C1 segment of cervical spinal cord (tissue), 14 donors: ENCODE measurements at regions not wholly inside any gene's neighbourhood (a gene's known extent, or its start where the extent isn't known, plus 50 kb on each side); places are given as distances from the start of the nearest gene placed in this dataset.
"Not testable (repeated sequence)": the region's sequence is repeated elsewhere in the genome, so short reads cannot be mapped to it uniquely, and the experiment has no call there.

Experiments used
- DNase-seq, 14 donors: peaks; one replicate each; lab custom pipeline; 2025; lab: John Stamatoyannopoulos, UW

DNA sequence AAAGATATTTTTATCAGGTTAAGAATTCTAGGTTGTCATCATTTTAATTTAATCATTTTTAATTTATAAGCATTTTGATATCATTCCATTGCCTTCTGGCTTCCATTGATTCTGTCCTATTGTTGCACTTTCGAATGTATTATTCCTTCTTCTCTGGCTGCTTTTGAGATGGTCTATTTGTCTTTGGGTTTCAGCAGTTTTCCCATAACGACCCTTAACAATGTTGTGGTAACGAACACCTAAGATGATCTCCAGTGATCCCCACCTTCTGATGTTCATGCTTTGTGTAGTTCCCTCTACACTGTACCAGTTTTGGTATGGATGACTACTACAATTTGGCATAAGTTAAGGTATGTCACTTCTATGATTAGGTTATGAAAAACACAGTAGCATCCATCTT, 59.9 kb downstream of the MINAR1 start:
- DNase-seq = no peak

- DNase-seq = no peak
Measured at GRCh38 chr15:79494384-79494909, 62.3 kb downstream of the MINAR1 start.

- no peak for DNase-seq
Measured at GRCh38 chr15:79494963-79495755, 63.0 kb downstream of the MINAR1 start.

GRCh38 chr15:79495775-79496174, 63.6 kb downstream of the MINAR1 start:
- no peak for DNase-seq

GRCh38 chr15:79496838-79497237, 64.7 kb downstream of the MINAR1 start:
- no peak for DNase-seq

- no peak for DNase-seq
Measured at GRCh38 chr15:79501086-79501485, 69.0 kb downstream of the MINAR1 start.

DNA sequence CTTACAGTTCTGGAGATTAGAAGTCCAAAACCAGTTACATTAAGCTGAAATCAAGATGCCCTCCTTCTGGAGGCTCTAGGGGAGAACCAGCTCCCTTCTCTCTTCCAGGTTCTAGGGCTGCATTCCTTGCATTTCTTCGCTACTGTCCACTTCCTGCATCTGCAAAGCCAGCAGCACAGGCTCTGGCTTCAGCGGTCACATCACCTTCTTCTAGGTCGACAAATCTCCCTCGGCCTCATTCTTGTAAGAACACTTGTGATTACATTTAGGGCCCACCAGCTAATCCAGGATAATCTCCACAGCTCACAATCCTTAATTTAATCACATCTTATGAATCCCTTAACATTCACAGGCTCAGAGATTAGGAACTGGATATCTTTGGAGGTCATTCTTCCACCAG, 73.8 kb downstream of the MINAR1 start:
- DNase-seq = no peak

DNA sequence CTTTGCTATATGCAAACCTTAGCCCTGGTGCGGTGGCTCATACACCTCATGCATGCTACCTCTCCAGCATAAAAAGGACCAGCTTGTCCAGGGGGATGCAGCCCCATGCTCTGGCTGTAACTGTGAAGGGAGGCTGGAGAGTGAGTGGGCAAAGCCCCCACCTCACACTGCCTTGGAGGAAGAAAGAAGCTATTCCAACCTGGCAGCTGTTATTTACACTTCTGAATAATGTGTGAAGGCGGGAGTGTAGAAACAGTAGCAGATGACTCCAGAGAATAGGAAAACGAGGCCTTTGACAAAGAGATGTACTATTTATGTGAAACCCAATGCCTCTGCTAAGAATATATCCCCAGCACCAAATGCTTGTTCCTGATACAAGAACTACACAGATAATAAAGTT, 80.7 kb downstream of the MINAR1 start:
- not testable (repeated sequence) for DNase-seq

DNA sequence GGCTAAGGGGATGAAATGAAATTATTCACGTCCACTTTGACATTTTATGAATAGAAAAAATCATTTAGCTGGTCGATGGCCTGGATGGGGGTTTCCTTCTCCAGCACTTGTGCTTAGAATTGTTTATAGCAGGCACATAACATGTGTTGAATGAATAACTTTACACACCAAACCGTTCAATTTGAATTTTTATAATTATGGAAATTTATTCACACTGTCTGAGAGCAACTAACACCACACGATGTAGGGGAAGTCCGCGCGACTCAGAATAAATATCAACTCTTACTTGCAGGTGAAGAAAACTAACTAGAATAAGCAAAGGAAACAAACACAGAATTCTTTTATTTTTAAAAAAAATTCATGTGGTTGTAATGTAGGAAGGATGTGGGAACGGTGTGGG, 81.3 kb downstream of the MINAR1 start:
- DNase-seq = no peak

DNA sequence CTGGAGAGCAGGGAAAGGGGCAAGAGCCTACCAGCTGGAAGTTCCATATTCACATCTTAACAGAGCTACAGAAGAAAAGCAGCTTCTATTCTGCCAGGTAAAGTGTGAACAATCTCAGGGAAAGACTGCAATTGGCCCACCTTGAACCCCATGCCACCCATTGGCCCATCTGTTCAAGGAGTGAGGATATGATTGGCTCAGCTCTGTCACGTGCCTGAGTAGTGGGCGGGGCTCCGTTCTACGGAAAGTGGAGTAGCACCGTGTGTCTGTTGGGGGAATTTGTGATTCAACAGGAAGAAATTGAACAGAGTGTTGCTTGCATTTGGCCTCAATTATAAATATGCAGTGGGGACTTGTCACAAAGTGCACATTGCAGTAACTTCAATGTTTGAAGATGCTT, 81.8 kb downstream of the MINAR1 start:
- no peak for DNase-seq

DNA sequence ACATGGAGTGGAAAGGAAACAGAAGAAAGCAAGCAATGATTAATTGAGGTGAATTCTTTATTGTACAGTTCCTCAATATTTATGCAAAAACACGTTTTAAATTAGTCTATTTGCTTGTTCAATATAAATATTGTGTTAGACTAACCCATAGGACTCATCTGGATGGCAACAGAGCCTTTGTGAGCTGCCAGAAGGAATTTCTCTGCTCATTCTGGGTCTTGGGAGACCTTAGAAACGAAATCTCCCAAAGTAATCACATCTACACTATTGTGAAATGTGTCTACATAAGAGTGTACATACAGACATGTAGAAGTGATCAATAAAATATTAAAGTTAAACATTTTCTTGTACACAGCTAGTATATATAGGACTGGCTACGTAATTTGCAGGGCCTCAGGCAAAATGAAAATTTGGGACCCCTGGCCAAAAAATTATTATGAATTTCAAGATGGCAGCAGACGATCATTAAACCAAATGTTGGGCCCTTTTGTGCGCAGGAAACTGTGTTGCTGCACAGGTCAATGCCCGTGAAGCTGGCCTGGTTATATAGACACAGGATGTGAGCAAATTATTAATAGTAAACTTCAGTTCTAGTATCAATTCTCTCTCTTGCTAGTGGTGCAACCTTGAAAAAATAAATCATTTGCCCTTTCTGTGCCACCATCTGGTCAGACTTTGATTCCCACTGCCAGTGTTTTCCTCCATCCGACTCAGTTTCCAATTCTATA, 83.3 kb downstream of the MINAR1 start:
- DNase-seq = no peak

DNA sequence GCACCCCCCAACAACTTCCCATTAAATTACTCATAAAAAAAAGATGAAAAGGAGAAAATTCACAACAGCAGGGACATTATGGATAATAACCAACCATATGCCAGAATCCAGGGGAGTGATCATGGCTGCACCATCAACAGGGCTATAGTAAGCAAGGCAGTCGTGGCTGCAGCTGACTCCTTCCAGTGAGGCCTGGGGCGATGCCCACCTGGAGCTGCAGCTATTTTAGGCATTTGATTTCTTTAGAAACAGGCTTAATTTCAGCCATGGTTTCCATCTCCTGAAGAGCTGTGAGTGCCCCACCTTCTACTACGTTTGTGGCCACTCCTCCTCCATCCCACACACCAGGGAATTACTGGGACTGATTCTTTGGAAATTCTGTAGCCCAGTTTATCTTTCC, 84.0 kb downstream of the MINAR1 start:
- no peak for DNase-seq

- no peak for DNase-seq
Measured at GRCh38 chr15:79516646-79517045, 84.5 kb downstream of the MINAR1 start.

DNA sequence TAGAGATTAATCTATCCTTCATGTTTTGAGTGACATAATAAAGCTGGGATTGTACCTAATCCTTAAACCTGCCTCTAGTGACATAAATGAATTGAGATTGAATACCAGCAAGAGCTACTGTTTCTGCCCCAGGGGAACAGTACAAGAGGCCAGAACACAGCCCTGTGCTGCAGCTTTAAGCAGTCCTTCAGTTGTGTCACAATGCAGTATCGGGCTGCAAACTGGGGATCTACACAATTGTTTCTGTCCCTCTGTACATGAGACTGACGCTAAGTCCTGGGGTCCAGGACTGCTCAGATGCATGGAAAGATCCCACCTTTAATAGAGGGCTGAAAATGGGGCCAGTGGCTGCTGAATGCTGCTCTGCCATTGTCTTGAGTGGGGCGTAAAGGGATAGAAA, 87.5 kb downstream of the MINAR1 start:
- DNase-seq = no peak

DNA sequence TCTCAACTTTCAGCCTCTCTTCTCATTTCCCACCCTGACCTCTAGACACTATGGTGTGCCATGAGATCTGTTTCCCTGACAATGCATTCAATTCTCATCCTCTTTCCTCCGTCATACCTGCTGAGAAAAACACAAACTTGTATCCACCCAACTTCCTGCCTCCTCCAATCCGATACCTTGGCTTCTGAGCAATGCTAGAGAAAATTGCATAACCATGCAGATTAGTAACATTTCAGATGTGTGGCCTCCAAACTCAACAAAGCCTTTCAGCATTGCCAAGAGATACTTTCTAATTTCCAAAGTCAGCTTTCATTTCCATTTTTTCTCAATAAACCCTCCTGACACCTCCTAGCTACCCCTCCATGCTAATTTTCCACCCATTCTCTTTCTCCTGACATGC, 88.5 kb downstream of the MINAR1 start:
- DNase-seq = no peak

GRCh38 chr15:79522656-79523055, 90.5 kb downstream of the MINAR1 start:
- DNase-seq = no peak

DNA sequence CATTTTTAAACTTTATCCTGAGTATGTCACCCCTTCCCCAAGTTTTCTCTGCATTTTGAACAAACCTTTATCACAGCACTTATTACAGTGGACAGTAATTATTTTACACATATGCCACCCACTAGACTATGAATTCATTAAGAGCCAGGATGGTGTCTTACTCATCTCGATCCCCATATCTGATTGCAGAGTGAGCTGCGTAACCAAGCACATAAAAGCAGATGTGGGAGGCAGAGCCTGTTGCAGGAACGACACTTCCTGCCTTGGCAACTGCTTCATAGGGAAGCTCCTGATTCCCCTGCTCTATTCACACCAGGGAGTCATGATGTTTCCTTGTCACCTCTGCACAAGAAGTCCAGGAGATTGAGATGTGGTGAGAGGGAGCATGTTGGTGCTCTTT, 91.1 kb downstream of the MINAR1 start:
- no peak for DNase-seq

DNA sequence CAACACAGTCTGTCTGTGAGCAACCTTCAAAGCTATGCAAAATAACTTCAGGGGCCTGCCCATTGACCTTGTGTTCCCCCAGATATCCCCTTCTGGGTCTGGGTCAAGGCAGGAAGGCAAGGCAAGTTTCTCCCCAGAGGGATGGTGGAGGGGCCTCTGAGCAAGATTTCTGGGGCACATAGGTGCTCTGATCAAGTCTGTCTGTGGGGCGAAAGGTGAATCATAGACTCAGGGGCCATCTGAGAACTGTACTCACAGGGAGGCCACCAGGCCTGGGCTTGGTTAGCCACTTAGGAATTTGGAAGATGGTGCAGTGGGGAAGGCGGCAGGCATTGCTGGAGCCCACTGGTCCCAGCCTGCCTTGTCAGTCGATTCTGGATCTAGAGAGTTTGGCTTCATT, 92.4 kb downstream of the MINAR1 start:
- no peak for DNase-seq

DNA sequence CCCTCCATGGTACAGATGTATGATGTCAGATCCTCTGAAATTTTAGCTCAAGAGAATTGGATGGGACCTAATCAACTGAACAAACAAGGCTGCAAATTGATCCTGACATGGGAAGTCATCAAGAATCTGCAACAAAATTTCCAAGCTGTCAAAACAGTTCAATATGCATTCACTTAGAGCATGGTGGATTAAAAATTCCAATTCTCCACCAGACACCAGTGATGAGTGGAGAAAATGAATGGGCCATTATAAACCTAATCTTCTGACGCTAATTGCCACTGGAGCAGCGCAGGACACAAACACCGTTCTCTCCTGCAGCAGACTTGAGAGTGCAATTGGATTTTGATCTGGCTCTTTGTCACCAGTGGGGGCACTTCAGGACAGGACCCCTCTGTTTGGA, 94.2 kb downstream of the MINAR1 start:
- DNase-seq = no peak

DNA sequence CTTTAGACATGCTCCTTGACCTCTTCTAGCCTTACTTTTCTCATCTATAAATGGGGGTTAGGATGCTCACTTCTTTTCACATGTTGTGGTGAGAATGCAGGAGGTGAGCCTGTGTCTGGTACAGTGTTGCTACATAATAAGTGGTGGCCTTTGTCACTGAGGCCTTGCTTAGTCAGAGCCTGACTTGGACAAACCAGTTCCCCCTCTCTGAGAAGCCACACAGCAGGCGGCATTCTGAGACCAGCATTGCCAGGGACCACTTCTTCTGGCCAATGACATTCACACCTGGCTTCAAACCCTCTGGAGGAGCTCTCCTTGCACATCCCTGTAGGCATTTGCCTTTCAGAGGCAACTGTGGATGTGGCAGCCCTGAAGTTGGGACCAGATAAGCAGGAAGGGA, 95.7 kb downstream of the MINAR1 start:
- DNase-seq = no peak

DNA sequence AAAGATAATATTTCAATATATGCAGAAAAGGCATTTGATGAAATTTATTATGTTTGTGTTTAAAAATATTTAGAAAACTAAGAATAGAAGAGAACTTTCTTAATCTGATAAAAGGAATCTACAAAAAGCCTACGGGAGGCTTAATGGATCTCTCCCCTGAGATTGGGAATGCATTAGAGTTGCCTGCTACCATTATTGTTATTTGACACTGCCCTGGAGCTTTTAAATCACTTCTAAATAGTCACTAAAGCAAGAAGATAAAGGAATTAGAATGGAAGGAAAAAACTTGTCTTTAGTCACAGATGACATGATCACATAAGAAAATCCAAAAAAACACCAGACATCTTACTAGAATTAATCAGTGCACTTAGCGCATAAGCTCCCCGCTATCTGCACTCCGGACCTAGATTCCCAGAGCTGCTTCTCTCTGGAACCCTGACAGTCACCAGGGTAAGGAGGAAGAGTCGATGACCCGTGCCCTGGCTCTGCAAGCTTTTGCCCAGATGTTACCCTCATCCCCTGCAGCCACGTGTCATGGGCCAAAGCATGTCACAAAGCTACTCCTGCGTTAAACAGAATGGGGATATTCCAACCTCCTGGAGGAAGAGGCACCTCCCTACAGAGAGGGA, 97.1 kb downstream of the MINAR1 start:
- DNase-seq = no peak

- no peak for DNase-seq
Measured at GRCh38 chr15:79535536-79535935, 103.4 kb downstream of the MINAR1 start.

GRCh38 chr15:79538527-79538926, 106.4 kb downstream of the MINAR1 start:
- DNase-seq = no peak
